WERI-Rb-1 (cell line): ENCODE measurements at regions not wholly inside any gene's neighbourhood (a gene's known extent, or its start where the extent isn't known, plus 50 kb on each side); places are given as distances from the start of the nearest gene placed in this dataset.

Source experiments
- DNase-seq: peaks from one replicate; pipeline ENCODE4 v3.0.0-alpha.2; 2020
- H3K27ac ChIP-seq: fragments of 250-450 bp; sonication (Bioruptor Pico); 2 replicates; pipeline ENCODE4 v1.5.1; 2020; ENCODE audit warnings: mild to moderate bottlenecking, moderate library complexity
- H3K27me3 ChIP-seq: fragments of 250-450 bp; sonication (Bioruptor Pico); 2 replicates; pipeline ENCODE4 v1.5.1; 2021; ENCODE audit warnings: mild to moderate bottlenecking, low read depth, moderate library complexity; ENCODE audit not compliant: insufficient read depth, severe bottlenecking
- H3K36me3 ChIP-seq: fragments of 250-450 bp; sonication (Bioruptor Pico); 2 replicates; pipeline ENCODE4 v1.5.1; 2020; ENCODE audit warnings: mild to moderate bottlenecking, moderate library complexity
- H3K4me3 ChIP-seq: 2 replicates; pipeline ENCODE4 v1.5.1; 2011; ENCODE audit warnings: low read depth, mild to moderate bottlenecking, control low read depth, low read length
- H3K9me3 ChIP-seq: fragments of 250-450 bp; sonication (Bioruptor Pico); 2 replicates; pipeline ENCODE4 v1.5.1; 2021; ENCODE audit warnings: mild to moderate bottlenecking, moderate library complexity; ENCODE audit not compliant: severe bottlenecking
- TF ChIP-seq, protein P1 (sequence below): IDR thresholded peaks from 2 replicates; pipeline ENCODE4 v1.5.1; 2011; ENCODE audit warnings: low read depth, mild to moderate bottlenecking, control low read depth, inconsistent platforms, low read length

- Histone ChIP-seq H3K27me3 (no peaks in the 10 kb centered on the region), H3K27ac (no peak overlapping the region), H3K4me3 (no peak overlapping the region), H3K9me3 (no peaks in the 10 kb centered on the region), H3K36me3 (no peaks in the 10 kb centered on the region)
- TF ChIP-seq, protein P1, sequence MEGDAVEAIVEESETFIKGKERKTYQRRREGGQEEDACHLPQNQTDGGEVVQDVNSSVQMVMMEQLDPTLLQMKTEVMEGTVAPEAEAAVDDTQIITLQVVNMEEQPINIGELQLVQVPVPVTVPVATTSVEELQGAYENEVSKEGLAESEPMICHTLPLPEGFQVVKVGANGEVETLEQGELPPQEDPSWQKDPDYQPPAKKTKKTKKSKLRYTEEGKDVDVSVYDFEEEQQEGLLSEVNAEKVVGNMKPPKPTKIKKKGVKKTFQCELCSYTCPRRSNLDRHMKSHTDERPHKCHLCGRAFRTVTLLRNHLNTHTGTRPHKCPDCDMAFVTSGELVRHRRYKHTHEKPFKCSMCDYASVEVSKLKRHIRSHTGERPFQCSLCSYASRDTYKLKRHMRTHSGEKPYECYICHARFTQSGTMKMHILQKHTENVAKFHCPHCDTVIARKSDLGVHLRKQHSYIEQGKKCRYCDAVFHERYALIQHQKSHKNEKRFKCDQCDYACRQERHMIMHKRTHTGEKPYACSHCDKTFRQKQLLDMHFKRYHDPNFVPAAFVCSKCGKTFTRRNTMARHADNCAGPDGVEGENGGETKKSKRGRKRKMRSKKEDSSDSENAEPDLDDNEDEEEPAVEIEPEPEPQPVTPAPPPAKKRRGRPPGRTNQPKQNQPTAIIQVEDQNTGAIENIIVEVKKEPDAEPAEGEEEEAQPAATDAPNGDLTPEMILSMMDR, result no peak
- DNase-seq, result peak; percentile 28
Observed at GRCh38 chr4:185071236-185071811, 53.0 kb downstream of the HELT start.

DNA sequence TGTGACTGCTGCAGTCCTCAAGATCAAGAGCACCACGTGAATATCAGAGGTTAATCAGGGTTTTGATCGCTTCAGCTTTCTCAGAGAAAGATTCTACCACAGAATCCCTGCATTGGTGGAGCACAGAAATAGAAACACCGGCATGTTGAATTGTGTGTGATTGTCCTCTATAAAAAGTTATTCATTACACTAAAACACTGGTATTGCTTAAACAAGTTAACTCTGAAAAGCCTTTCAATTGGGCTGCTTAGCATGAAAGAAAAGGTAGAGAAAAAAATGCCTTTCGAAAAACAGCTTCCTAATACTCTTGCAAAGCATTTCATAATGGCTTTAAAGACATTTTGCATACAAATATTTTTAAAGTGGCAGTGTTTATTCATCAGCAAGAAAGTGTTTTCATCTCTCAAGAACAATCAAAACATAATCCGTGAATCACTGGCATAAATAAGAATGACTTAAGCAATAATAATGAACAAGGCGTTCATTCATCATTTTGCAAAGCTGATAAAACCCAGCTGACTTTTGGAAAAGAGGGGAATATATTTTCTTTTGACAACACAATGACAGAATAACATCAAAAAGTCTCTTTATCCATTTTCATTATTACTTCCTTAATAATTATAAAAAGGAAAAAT, 61.1 kb downstream of the HELT start:
- H3K36me3 ChIP-seq, result no peaks in the 10 kb centered on the region
- no peaks in the 10 kb centered on the region for H3K9me3 ChIP-seq
- DNase-seq, result no peak
- TF ChIP-seq, protein P1, result no peak
- no peaks in the 10 kb centered on the region for H3K27me3 ChIP-seq
- H3K4me3 ChIP-seq, result no peak overlapping the region
- no peak overlapping the region for H3K27ac ChIP-seq

DNA sequence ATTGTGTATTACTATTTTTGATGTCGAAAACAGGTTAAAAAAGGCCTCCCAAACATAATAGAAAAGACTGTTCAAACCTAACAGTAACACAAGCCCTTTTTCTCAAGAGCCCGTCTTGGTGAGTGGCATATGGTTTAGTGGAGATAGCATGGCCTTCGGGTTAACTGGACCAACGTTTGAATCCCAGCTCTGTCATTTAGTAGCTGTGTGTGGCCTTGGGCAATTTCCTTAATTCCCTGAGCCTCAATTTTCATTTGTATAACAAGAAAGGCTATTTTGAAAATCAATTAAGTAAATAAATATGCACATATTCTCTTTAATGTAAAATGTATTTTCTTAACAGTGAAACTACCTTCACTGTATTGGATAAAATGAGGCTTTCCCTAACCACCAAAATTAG, 62.3 kb downstream of the HELT start:
- no peaks in the 10 kb centered on the region for H3K9me3 ChIP-seq
- H3K36me3 ChIP-seq, result no peaks in the 10 kb centered on the region
- H3K27ac ChIP-seq, result no peak overlapping the region
- TF ChIP-seq, protein P1, result no peak
- no peak overlapping the region for H3K4me3 ChIP-seq
- H3K27me3 ChIP-seq, result no peaks in the 10 kb centered on the region
- DNase-seq, result no peak

- H3K4me3 ChIP-seq, result no peak overlapping the region
- DNase-seq, result no peak
- H3K36me3 ChIP-seq, result no peaks in the 10 kb centered on the region
- TF ChIP-seq, protein P1, result no peak
- no peak overlapping the region for H3K27ac ChIP-seq
- no peaks in the 10 kb centered on the region for H3K27me3 ChIP-seq
- no peaks in the 10 kb centered on the region for H3K9me3 ChIP-seq
Observed at GRCh38 chr4:185082561-185082960, 60.5 kb upstream of the SLC25A4 start.

DNA sequence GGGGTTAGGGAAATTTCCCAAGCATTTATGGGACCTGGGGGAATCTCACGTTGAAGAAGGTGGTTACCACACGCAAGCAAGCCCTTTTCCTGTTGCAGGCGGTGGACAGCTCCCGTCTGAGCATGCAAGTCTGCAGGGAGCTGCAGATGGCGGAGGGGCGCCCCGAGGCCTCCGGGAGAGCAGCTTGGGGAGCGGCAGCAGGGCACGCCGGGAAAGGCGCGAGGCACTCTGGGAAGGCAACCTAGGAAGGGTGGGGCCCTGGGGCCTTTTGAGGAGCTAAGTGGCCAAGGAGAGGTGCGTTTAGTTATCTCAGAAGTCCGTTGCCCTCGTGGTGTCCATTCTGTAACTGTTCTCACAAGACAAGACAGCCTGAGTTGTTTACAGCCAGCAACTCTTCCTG, 57.0 kb upstream of the SLC25A4 start:
- Histone ChIP-seq H3K36me3 (no peaks in the 10 kb centered on the region), H3K4me3 (no peak overlapping the region), H3K27me3 (no peaks in the 10 kb centered on the region), H3K27ac (no peak overlapping the region), H3K9me3 (no peaks in the 10 kb centered on the region)
- TF ChIP-seq, protein P1, result no peak
- no peak for DNase-seq

- TF ChIP-seq, protein P1, result no peak
- no peaks in the 10 kb centered on the region for H3K9me3 ChIP-seq
- H3K4me3 ChIP-seq, result no peak overlapping the region
- no peaks in the 10 kb centered on the region for H3K36me3 ChIP-seq
- no peak for DNase-seq
- no peak overlapping the region for H3K27ac ChIP-seq
- H3K27me3 ChIP-seq, result no peaks in the 10 kb centered on the region
Observed at GRCh38 chr4:185088899-185089298, 54.2 kb upstream of the SLC25A4 start.
